Fibroblast of lung (primary cell): ENCODE measurements at regions not wholly inside any gene's neighbourhood (a gene's known extent, or its start where the extent isn't known, plus 50 kb on each side); places are given as distances from the start of the nearest gene placed in this dataset.

ENCODE experiments used
- DNase-seq, 2 donors: peaks; one replicate each; pipeline versions ENCODE4 v3.0.0 to v3.0.0-alpha.2; 2010; ENCODE audit warnings: low read depth in 2 of 2
- H2AFZ ChIP-seq: 2 replicates; pipeline ENCODE4 v1.5.1; 2012; ENCODE audit warnings: low read length, control low read depth, inconsistent platforms
- H3K27ac ChIP-seq: 2 replicates; pipeline ENCODE4 v1.5.1; 2011; ENCODE audit warnings: low read length, control low read depth; ENCODE audit not compliant: insufficient read depth
- H3K27me3 ChIP-seq: 2 replicates; pipeline ENCODE4 v1.5.1; 2011; ENCODE audit warnings: mild to moderate bottlenecking, low read length; ENCODE audit not compliant: control insufficient read depth, insufficient read depth
- H3K36me3 ChIP-seq: 2 replicates; pipeline ENCODE4 v1.5.1; 2011; ENCODE audit warnings: low read length; ENCODE audit not compliant: control insufficient read depth, insufficient read depth
- H3K4me1 ChIP-seq: 2 replicates; pipeline ENCODE4 v1.5.1; 2011; ENCODE audit warnings: low read length; ENCODE audit not compliant: control insufficient read depth, insufficient read depth; ENCODE audit errors: extremely low read depth
- H3K4me2 ChIP-seq: 2 replicates; pipeline ENCODE4 v1.5.1; 2011; ENCODE audit warnings: low read length, control low read depth; ENCODE audit not compliant: insufficient read depth; ENCODE audit errors: extremely low read depth
- H3K4me3 ChIP-seq, 4 experiments: fragments of 200-600 bp in 1 of 4; sonication (generic) in 1 of 4; replicated peaks in 1 of 4; 2 replicates each; pipeline ENCODE4 v1.5.1; 2011 to 2016; ENCODE audit warnings: low read length in 4 of 4, low read depth in 3 of 4, mild to moderate bottlenecking in 3 of 4, control low read depth in 2 of 4, inconsistent platforms in 1 of 4, mixed read lengths in 1 of 4; ENCODE audit not compliant: insufficient read depth in 1 of 4; ENCODE audit errors: control extremely low read depth in 1 of 4
- H3K79me2 ChIP-seq: 2 replicates; pipeline ENCODE4 v1.5.1; 2012; ENCODE audit warnings: mild to moderate bottlenecking, low read length, inconsistent platforms; ENCODE audit not compliant: control insufficient read depth, insufficient read depth
- H3K9ac ChIP-seq: 2 replicates; pipeline ENCODE4 v1.5.1; 2011; ENCODE audit warnings: mild to moderate bottlenecking, low read length, control low read depth; ENCODE audit not compliant: insufficient read depth
- H3K9me3 ChIP-seq: 2 replicates; pipeline ENCODE4 v1.5.1; 2012; ENCODE audit warnings: low read depth, low read length; ENCODE audit not compliant: control insufficient read depth, insufficient read depth
- H4K20me1 ChIP-seq: 2 replicates; pipeline ENCODE4 v1.5.1; 2011; ENCODE audit warnings: low read length; ENCODE audit not compliant: control insufficient read depth, insufficient read depth; ENCODE audit errors: extremely low read depth
- CTCF ChIP-seq, 2 donors: IDR thresholded peaks in 1 of 2; conservative IDR thresholded peaks in 1 of 2; 1 replicate in 1 of 2; 2 replicates in 1 of 2; pipeline ENCODE4 v1.5.1; 2011 to 2012; ENCODE audit warnings: low read length in 2 of 2, control low read depth in 1 of 2, inconsistent platforms in 1 of 2, low read depth in 1 of 2, mild to moderate bottlenecking in 1 of 2
- EZH2 ChIP-seq: IDR thresholded peaks from 2 replicates; pipeline ENCODE4 v1.5.1; 2012; ENCODE audit warnings: low read length, control low read depth, mild to moderate bottlenecking; ENCODE audit errors: missing control alignments

- H3K79me2 ChIP-seq: no peaks in the 10 kb centered on the region
- no peaks in the 10 kb centered on the region for H3K9me3 ChIP-seq
- no peak overlapping the region for H2AFZ ChIP-seq
- H3K36me3 ChIP-seq: no peaks in the 10 kb centered on the region
- no peak for TF ChIP-seq CTCF (conservative IDR thresholded peaks at IDR 0.05 in 1 of 2, IDR thresholded peaks at IDR 0.05 in 1 of 2; ENCODE audit: low read depth in 1 of 2, low read length in 2 of 2)
- TF ChIP-seq EZH2: no peak
- H3K27me3 ChIP-seq: no peaks in the 10 kb centered on the region
- DNase-seq: peak; percentile 95 to 99
- H4K20me1 ChIP-seq: no peaks in the 10 kb centered on the region
- H3K4me1 ChIP-seq: peaks cover 24% of the 10 kb centered on the region
- H3K4me2 ChIP-seq: no peak overlapping the region
- peak overlapping the region in 1 of 4 experiments; percentile 24 for H3K4me3 ChIP-seq
- no peak overlapping the region for H3K9ac ChIP-seq
- no peak overlapping the region for H3K27ac ChIP-seq
These were observed 162.0 kb downstream of the SLC25A46 start for GRCh38 chr5:110900829-110901228.

GRCh38 chr5:110903966-110904365 is 165.2 kb downstream of the SLC25A46 start:
- H2AFZ ChIP-seq: no peak overlapping the region
- TF ChIP-seq CTCF (conservative IDR thresholded peaks at IDR 0.05 in 1 of 2, IDR thresholded peaks at IDR 0.05 in 1 of 2; ENCODE audit: low read depth in 1 of 2, low read length in 2 of 2): no peak
- TF ChIP-seq EZH2: no peak
- no peaks in the 10 kb centered on the region for H3K27me3 ChIP-seq
- no peak overlapping the region for H3K27ac ChIP-seq
- H4K20me1 ChIP-seq: no peaks in the 10 kb centered on the region
- H3K79me2 ChIP-seq: no peaks in the 10 kb centered on the region
- no peaks in the 10 kb centered on the region for H3K36me3 ChIP-seq
- no peak overlapping the region for H3K4me3 ChIP-seq
- DNase-seq: peak in 1 of 2 donors; percentile 72
- no peak overlapping the region for H3K4me2 ChIP-seq
- no peak overlapping the region for H3K9ac ChIP-seq
- no peaks in the 10 kb centered on the region for H3K9me3 ChIP-seq
- H3K4me1 ChIP-seq: peaks cover 12% of the 10 kb centered on the region

- H4K20me1 ChIP-seq: no peaks in the 10 kb centered on the region
- no peaks in the 10 kb centered on the region for H3K9me3 ChIP-seq
- no peaks in the 10 kb centered on the region for H3K27me3 ChIP-seq
- H3K4me3 ChIP-seq: no peak overlapping the region
- no peaks in the 10 kb centered on the region for H3K79me2 ChIP-seq
- DNase-seq: peak in 1 of 2 donors; percentile 24
- no peak overlapping the region for H3K9ac ChIP-seq
- no peak overlapping the region for H3K4me2 ChIP-seq
- no peaks in the 10 kb centered on the region for H3K36me3 ChIP-seq
- TF ChIP-seq EZH2: no peak
- TF ChIP-seq CTCF (conservative IDR thresholded peaks at IDR 0.05 in 1 of 2, IDR thresholded peaks at IDR 0.05 in 1 of 2; ENCODE audit: low read depth in 1 of 2, low read length in 2 of 2): no peak
- H2AFZ ChIP-seq: no peak overlapping the region
- peaks cover 6% of the 10 kb centered on the region for H3K4me1 ChIP-seq
- H3K27ac ChIP-seq: no peak overlapping the region
These were observed 162.7 kb upstream of the TSLP start for GRCh38 chr5:110908848-110909247.
